ENCODE measurements at regions not wholly inside any gene's neighbourhood (a gene's known extent, or its start where the extent isn't known, plus 50 kb on each side); places are given as distances from the start of the nearest gene placed in this dataset.

GRCh38 chr10:78750418-78750817 is 318.3 kb upstream of the ZMIZ1 start:
- DNase-seq, result no peak

DNA sequence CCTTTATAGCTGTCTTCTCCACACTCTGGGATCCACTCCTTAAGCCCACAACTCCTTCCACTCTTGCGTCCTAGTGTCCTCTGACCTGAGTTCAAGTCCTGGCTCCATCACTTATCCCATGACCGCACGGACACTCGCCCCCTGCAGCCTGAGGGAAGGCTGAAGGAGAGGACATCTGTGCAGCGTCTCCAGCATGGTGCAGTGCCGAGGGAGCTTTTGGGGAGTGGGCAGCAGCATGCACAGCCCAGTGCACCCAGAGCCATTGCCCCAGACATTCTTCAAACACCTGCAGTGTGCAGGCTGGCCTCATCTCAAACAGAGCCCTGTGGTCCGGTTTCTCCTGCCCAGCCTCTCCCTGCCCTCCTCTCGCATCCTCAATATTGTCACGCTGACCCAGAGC is 317.1 kb upstream of the ZMIZ1 start:
- DNase-seq, result no peak

DNA sequence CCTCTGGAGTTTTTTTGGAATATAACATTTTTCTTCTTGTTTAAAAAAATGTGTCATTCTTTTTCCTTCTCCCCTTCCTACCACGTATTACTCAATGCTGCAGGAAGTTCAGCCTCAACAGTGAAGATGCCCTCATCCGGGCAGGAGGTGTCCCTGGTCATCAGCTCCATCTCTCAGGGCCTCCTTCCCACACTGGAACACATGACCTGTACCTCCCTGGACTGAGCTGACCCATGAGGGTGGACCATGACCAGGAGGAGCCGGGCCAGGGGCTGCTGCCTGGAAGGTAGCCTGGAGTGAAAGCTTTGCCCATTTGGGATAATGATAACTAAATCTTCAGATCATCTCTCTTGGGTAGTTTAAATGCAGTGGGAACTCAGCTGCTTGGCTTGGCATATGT is 316.5 kb upstream of the ZMIZ1 start:
- DNase-seq, result no peak

GRCh38 chr10:78752708-78753107 is 316.1 kb upstream of the ZMIZ1 start:
- no peak for DNase-seq

DNA sequence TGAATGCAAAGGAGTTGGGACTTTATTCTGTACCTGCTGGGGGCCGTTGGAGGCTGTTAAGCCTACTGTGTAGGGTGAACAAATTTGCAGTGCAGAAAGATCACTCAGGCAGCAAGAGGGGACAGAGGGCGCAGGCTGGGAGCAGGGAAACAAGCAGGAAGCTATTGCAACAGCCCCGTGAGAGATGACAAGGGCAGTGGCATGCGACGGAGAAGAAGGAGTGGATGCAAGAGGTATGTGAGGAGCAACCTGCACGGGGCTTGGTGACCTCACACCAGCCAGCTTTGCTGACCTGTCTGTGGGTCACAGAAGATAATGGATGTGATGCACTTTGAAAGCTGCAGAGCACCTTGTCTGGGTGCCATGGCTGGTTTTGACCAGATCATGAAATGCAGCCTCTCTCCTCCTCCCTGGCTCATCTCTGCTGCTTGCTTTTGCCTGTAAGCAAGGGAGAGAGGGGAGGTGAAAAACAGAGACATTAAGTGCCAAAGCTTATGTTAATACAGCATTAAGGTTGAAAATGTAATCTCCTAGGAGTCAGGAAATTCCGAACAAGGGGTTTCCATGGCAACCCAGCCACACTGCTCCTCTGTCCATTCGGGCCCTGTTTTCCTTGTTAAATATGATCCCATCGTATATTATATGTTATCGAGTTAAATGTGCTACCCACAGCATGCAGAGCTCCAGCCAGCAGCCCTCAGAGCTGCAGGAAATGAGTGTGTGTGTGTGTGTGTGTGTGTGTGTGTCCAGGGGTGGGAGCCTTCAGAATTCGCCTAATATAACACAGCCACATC is 314.3 kb upstream of the ZMIZ1 start:
- DNase-seq, result no peak

DNA sequence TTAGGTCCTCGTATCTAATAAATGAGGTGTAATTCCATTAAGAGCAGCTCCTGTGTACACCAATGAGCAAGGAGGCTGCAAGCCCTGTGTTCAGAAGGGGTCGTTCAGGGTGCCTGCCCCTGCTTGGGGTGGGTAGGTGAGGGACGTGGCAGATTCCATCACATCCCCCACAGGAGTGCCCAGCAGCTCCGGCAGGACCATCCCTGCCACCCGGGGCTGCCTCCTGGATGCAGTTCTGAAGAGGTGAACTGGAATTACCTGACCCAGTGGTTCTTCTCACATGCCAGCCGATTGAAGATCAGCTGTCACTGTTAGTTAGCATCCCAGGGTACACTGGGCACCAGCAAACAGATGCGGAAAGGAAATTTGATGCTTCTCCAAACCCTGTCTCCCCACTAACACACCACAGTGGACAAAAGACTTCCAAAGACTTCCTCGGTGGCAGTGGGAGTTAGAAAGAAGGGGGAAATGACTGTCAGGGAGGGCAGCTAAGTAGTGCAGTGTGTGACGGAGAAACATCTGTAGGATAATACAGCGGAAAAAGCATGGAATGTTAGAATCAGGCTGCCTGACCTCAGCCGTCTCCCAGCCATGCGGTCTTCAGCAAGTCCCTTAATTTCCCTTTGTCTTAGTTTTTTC is 313.6 kb upstream of the ZMIZ1 start:
- no peak for DNase-seq

DNA sequence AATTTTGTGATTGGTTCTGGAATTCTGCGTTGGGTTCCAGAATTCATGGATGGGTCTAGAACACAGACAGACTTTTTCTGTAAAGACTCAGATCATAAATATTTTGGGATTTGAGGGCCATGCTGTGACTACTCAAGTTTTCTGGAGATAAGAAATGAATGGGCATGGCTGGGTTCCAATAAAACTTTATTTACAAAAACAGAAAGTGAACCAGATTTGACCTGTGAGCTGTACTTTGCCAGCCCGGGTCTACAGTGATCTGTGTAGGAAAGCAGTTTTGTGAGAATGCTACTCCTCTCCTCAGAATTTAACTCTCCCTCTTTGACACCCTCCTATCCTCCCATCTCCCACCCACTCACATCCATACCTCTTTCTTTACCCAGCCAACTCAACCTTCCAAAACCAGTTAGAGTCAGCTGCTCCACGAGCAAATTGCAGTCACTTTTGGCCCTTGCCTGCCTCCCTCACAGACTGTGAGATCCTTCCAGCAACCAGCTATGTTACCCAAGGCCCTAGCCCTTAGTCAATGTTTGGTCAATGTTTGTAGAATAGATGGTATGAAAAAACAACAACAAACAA is 312.8 kb upstream of the ZMIZ1 start:
- no peak for DNase-seq

DNA sequence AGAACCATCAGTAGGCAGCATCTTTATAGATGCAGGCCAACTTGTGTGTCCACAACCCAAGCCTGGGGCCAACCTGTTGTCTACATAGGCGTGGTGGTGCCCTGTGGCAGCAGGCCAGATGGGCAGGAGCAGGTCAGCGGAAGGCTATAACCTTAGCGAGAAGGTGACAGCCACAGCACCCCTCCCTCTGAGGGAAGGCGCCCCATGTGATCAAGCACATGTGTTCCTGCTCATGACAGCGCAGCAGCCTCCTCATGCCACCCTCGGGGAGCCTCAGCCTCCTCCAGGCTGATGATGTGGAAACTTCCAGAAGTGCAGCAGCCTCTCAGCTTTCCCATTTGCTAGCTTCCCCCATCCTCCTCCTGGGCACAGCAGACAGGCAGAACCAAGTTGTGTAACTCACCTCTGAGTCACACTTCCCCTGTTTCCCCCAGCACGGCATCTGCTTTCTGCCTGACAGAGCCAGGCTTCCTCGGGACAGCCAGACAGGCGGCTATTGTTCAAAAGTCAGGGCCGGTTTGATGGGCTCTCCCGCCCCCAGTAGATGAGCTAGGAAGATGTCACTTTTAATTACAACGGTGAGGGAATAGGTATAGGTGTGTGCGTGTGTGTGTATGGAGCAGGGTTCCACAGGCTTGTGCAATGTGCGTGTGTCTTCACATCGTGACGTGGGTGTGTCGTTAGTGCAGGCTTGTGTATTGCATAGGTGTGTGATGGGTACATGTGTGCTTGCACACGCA is 312.0 kb upstream of the ZMIZ1 start:
- DNase-seq, result peak; percentile 62 to 74

DNA sequence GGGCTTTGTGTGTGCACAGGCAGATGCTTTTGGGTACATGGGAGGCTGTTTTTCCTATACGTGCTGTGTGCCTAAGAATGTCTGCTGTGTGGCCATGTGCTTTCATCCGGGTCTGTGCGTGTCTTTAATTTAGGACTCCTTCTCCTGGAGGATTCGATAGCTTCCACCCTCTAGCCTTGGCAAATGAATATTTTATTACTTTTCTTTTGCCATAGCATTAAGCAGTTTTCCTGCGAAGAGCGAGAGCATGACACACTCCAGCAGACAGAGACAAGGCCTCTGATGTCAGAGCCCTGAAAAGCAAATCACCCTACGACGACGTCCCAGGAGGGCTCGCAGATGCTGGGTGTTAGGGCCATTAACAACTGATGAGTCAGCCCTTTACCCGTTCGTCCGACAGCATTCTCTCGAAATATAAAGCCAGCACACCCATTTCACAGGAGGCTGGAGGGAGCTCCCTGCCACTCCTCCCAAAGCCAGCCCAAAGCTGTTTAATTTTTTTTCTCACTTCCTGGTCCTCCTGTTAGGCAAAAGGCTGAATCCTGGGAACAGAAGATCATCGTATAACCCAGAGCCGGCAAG is 311.3 kb upstream of the ZMIZ1 start:
- DNase-seq, result no peak

DNA sequence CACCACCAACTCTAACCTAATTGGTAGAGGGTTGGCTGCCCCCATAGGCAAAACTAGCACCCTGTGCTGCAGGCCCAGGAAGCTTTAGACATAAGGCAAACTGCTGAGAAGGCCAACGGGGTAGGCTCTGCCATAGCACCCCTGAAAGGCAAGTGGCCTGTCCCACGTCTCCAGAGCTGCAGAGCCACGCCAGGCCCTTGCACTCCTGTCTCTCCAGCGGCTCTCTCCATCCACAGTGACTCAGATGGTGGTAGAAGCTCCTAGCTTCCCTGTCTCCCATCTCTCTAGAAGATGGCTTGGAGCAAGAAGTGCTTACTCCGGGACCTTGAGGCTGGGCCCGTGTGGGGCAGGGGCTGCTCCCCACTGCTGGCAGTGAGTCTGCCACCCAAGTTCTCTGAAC is 310.6 kb upstream of the ZMIZ1 start:
- DNase-seq, result no peak

- DNase-seq, result no peak
Observed at GRCh38 chr10:78759456-78760120, 309.2 kb upstream of the ZMIZ1 start.

- DNase-seq, result no peak
Observed at GRCh38 chr10:78760463-78761310, 308.1 kb upstream of the ZMIZ1 start.

GRCh38 chr10:78761311-78761781 is 307.4 kb upstream of the ZMIZ1 start:
- no peak for DNase-seq

DNA sequence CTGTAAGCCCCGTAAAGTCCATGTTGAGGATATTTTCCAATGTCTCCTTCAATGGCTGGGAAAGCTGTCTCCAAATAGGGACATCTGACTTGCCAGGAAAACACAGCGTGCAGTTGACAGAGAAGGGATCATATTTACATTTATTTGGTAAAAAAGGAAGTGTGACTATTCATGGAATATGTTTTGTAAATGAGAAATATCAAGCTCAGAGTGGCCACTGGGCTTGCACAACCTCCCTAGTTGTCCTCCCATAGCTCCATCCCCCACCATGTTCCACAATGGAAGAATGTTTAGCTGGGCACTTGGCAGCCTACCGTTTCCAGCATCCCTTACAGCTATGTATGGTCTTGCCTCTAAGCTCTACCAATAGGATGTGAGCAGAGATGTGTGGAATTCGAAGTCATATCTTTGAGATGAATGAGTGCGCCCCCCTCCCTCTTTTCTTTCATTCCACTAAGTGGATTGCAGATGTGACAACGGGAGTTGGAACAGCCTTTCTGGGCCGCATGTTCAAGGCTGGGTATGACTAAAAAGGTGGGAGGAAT is 306.6 kb upstream of the ZMIZ1 start:
- no peak for DNase-seq

DNA sequence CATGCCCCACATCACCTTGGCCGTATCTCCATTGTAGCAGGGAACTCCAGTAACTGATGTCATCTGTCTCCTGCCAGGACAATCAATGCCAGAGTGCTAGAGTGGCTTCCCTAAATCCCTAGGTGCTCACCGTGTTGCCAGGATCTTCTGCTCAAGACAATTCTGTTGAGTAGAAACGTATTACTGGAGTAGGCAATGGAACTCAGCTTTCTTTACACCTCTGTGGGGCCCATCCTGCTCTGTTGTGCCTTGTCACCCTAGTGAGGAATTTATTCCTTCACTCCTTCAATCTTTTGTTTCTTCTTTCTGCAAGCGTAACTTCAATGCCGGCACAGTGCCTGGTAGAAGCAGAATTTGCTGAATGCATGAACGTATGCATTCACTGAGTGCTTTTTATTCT is 305.5 kb upstream of the ZMIZ1 start:
- DNase-seq, result no peak

DNA sequence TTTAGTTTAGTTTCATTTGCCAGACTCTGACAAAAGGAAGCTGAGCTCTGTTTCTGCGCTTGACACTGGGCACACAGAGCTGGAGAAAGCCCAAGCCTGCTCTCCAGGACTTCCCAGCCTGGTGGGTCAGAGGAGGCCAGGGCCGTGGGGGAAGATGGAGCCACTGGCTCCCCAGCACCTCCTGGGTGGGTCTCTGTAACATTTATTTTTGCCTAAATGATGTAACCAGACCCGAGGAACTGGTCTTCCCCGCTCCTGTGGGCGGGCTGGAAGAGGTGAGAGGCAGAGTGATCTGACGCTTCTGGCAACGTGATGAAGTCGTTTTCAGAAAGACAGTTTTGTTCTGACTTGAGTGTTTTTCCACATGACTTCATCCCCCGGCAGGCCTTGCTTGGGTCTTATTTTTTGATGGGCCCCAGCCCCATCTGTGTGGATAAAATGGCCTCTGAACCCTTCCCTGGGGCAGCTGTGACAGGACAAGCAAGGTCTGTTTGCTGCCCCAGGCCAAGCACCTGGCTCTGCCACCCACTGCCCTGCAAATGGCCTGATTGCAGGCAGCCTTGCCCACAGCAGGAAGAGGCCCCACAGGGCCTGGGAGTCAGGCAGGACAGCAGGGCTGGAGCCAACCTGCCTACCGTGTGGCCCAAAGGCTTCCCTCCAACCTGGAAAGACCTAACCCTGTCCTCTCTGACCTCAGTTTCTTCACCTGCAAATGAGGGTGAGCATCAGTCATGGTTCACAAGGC is 304.9 kb upstream of the ZMIZ1 start:
- no peak for DNase-seq

DNA sequence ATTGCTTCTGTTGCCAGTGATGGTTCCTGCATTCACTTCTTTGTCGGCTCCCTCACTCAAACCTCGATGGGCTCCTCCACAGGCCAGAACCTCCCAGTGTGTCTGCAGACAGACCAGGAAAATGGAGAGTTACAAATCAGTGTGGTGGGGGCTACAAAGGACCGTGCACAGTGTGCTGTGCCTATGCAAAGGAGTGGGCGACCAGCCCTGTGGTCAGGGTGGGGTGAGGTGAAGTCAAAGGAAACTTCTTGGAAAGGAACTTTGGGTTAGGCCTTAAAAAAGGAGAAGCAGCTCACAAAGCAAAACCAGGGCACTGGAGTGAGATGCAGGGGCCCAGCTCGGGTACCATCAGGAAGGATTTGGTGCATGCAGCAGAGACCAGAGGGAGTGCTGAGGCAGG is 304.3 kb upstream of the ZMIZ1 start:
- DNase-seq, result no peak

GRCh38 chr10:78764846-78765430 is 303.8 kb upstream of the ZMIZ1 start:
- no peak for DNase-seq

- no peak for DNase-seq
Observed at GRCh38 chr10:78765726-78766335, 302.9 kb upstream of the ZMIZ1 start.

- DNase-seq, result no peak
Observed at GRCh38 chr10:78766603-78767002, 302.2 kb upstream of the ZMIZ1 start.
